Frontal cortex (tissue), 3 donors: ENCODE measurements at regions not wholly inside any gene's neighbourhood (a gene's known extent, or its start where the extent isn't known, plus 50 kb on each side); places are given as distances from the start of the nearest gene placed in this dataset.
"Not testable (repeated sequence)": the region's sequence is repeated elsewhere in the genome, so short reads cannot be mapped to it uniquely, and the experiment has no call there.

Source experiments
- DNase-seq, 2 donors: peaks; one replicate each; pipeline ENCODE4 v3.0.0; 2012; ENCODE audit warnings: low spot score in 2 of 2
- FAIRE-seq: peaks from 2 replicates; lab custom pipeline; 2012; peaks lifted over from hg19 to GRCh38; lab: Jason Lieb, UNC
- donor health status: control.
- donor health status: control.
- donor health status: control.

DNA sequence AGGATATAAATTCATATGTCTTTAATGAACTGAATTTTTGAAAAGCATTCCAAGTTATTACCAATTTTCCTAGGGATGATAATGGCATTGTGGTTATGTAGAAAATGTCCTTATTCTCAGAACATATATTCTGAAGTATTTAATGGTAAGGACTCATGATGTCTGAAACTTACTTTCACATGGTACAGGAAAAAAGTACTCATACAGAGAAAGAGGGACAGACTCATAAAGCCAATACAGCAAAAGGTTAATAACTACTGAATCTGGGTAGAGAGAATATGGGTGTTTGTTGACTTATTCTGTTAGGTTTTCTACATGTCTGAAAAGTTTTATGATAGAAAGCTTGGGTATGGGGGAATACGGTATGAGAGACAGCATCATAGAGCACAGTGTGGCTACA lies 84.3 kb upstream of the SERTAD2 start:
- no peak for FAIRE-seq

DNA sequence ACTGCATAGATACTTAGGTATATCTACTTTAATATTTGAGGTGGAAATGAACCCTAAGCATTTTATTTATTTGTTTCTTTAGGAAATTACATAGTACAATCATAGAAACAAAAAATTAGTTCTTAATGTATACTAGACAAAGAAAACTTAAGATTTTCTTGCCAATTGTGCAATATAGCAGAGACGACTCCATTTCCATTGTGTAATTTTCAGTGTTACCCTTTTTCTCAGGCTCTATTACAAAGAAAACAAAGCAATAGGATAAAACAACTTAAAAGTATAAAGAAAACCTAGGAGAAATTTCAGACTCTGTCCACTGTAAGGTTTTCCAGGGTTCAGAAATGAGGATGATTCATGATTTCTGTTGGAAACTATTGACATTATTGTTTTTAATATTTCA lies 89.0 kb upstream of the SERTAD2 start:
- FAIRE-seq: no peak
- no peak for DNase-seq

More for the DNA sequence above, 84.3 kb upstream of the SERTAD2 start:
- DNase-seq: no peak

DNA sequence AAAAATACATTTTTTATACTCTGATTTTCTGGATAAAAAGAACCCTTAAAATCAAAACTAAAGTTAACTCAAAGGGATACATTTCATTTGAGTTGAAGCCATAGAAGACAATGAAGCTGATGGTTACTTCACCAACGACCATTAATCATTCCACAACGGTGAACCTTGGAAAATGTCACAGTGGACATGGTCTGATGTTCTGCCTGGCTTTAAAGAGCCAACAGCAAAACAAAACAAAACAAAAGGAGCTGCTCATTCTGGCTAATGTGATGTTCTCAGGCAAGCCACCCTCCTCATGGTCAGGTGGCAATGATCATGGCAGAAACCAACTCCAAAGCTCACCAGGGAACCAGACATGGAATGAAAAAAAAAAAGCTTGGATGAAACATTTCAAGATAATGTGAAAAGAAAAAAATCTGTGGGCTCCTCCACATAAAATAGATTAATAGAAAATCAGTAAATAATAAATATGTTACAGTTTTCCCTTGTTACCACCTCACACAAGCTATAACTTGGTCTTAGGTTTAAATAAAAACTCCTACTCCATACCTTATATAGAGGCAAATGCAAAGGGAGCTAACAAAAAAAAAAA lies 90.1 kb upstream of the SERTAD2 start:
- DNase-seq (no peak), FAIRE-seq (no peak)

DNA sequence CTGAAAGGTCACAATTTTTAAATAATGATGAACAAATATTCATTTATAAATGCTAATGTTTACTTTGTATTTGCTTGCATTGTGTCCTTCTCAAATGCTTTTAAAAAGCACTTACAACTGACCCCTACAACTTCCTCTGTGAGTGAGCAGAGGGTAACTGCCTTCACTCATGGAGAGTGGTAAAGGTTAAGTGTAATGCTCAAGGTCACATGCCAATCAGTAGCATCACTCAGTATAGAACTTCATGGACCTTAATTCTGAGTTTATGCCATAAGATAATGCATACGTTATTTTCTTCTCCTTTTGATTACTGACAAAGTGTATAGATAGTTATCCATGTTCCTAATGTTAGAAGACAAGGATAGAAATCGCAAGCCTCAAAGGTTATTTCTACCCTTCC lies 91.8 kb upstream of the SERTAD2 start:
- no peak for DNase-seq
- no peak for FAIRE-seq

DNA sequence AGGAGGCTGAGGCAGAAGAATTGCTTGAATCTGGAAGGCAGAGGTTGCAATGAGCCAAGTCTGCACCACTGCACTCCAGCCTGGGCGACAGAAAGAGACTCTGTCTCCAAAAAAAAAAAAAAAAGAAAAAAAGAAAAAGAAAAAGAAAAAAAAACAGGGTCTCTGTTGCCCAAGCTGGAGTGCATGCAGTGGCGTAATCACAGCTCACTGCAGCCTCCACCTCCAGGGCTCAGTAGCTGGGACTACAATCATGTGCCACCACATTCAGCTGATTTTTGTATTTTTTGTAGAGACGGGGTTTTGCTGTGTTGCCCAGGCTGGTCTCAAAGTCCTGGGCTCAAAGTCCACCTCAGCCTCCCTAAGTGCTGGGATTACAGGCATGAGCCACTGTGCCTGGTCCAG lies 94.0 kb upstream of the SERTAD2 start:
- DNase-seq, FAIRE-seq: not testable (repeated sequence)

DNA sequence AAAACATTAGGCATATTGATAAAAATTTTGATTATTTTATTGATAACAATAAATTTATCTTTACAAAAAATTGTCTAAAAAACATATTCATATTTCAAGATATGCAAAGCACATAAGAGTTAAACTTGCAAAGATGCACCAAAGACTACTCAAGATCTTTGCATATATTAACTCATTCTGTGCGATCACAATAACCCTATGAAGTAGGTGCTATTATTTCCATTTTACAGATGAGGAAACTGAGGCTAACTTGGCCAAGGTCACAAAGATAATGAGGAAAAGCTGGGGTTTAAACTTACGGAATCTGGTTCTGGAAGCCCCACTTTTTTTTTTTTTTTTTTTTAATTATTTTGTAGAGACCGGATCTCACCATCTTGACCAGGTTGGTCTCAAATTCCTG lies 94.4 kb upstream of the SERTAD2 start:
- DNase-seq (no peak), FAIRE-seq (no peak)

DNA sequence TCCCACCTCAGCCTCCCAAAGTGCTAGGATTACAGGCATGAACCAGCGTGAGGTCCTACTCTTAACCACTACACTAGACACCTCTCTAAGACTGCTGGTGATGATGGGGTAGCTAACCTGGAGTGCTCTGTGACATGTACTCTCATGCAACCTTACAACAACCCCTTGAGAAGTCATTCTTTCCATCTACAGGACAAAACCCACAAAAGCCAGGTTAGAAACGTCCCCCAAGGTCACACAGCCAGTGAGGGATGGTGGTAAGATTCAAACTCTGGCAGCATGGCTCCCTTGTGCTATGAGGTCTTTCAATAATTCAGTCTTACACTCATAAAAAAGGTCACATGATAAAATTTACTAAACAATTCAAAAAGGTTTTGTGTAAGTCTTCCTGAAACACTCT lies 94.8 kb upstream of the SERTAD2 start:
- FAIRE-seq (no peak), DNase-seq (no peak)

DNA sequence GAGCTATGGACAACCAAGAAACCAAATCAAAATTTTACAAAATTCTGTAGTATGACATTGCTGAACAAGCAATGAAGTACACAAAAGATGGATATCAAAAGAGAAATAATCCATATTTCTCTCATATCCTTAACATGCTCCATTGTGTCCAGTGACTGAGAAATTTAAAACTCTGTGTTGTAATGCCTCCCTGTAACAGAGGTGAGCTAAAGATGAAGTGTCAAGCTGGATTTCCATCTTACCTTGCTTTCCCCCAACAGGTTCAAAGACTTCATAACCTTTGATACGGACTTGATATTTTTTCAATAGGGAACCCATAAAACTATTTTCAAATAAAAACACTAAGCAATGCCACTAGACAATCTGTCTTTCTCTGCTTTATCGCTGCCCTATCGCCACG lies 95.7 kb upstream of the SERTAD2 start:
- no peak for DNase-seq
- FAIRE-seq: no peak

DNA sequence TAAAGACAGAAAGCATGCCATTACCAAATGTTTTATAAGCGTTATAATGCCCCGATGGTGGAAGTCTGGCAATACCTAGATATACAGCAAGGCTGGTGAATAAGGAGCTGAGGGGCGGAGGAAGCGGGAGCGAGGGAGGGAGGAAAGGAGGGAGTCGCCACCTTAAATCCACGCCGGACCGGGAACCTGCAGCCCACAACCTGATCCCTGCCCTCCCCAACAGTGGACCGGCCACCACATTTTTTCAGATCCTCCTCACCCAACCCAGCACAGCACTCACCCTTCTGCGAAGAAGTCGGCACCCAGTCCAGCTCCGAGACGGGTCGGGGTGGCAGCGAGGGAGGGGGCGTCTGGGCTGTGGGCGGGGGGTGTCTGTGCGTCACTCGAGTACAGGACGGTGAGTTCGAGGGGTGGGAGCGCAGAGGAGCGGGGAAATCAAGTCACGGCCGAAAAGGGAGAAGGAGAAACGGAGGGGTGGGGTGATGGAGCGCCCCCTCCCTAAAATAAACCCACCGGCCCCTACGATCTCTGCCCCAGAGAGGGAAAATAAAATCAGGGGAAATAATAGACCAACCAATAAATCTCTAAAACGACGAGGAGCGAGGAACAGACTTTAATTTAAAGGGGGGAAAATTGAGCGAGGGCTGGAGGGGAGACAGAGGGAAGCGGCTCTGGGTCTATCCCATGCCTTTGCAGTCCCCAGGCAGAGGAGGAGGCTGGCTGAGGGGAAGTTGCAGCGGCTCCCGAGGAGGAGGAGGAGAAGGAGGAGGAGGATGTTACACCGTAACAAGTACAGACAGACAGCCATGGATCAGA lies 96.5 kb upstream of the SERTAD2 start:
- no peak for FAIRE-seq
- peak; percentile 16 to 20 for DNase-seq

DNA sequence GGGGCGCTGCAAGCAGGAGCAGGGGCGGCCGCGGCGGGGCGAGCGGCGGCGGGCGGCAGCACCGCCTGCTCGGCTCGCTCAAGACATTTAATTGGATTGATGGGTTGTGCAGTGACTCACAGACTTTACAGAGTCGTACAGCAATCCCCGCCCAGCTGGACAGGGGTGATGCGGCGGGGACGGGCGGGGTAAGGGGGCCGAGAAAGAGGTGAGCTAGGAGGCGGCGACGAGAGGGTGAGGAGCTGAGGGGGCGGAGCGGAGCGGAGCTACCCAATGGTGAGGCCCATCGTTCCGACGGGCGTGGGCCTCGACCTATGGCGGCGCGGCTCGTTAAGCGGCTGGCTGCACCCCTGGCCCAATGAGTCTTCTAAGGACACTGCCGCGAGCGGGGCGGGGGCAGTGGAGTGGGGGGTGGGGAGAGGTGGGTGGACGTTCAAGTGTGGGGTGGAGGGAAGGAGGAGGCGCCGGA lies 97.1 kb upstream of the SERTAD2 start:
- peak in 1 of 2 donors; percentile 96 for DNase-seq
- no peak for FAIRE-seq

DNA sequence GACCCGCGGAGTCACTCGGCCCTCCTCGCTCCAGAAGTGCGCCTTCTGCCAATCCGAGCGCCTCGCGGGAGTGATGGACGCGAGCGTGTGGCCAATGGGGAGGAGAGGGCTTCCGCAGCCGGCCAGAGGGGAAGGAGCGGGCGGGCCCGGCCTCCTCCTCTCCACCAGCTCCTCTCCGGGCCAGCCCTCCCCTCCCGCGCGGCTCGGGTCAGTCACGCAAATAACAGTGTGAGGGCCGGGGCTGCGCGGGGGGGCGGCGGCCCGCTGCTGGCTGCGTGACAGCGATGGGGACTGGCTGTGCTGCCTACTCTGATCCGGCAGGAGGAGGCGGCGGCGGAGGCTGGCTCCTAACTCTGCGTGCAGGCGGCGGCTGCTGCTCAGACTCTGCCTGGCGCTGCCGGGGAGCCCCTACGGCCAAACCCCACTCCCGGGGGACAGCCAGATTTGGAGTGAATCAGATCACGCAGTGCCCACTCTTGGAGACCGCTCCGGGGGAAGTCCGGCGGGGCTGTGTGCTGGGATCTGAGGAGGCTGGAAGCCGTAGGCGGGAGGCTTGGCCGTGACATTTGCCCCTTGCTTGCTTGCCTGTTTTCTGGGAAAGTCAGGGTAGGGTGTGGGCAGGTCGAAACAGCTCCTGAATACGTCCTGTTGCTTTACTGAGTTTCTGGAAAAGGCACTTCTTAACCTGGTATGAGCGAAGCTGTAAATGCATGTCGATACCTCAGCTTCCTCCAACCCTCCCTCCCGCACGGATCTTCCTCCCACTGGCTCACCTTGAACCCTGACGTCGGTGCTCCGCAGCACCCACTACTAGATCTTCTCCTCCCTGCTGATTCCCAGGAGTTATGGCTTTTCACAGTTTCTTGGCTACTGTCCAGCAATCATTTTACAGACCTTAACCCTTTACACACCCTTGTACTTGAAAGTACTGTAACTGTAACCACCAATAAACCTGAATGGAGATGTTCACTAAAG lies 97.9 kb upstream of the SERTAD2 start:
- peak in 1 of 2 donors; percentile 95 for DNase-seq
- FAIRE-seq: no peak

DNA sequence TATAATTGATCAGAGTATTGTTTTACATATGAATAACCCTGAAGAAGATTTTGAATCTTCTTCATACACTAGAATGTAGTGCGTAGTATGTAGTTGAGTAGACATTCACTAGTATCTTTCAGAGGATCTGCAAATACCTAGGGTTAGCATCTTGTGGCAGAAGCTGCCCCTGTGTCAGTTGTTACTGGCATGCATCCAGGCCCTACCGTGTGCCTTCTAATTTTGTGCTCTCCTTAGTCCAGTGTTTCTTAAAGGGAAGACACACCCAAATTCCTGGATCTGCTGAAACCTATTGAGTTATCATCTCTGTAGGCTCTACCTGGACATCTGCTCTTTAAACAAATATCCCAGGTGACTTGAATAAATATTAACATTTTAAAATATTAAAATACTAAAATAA lies 99.7 kb upstream of the SERTAD2 start:
- DNase-seq (no peak), FAIRE-seq (no peak)

DNA sequence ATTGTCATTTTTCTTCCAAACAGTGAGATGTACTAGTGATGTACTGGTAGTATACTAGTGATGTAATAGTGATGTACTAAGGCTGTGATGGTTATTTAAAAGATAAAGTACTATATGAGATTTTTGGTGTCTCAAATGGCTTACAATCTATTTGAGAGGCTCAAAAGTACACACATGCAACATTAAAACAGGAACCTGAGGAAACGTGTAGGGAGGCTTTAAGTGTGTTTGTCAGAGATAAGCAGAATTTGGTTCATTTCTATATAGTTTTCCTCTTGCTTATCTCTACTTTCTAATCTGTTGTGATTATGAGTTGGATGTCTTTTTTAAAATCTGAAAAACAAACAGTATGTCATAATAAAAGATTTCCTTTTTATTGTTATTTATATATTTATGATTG lies 100.9 kb upstream of the SERTAD2 start:
- no peak for FAIRE-seq
- no peak for DNase-seq

DNA sequence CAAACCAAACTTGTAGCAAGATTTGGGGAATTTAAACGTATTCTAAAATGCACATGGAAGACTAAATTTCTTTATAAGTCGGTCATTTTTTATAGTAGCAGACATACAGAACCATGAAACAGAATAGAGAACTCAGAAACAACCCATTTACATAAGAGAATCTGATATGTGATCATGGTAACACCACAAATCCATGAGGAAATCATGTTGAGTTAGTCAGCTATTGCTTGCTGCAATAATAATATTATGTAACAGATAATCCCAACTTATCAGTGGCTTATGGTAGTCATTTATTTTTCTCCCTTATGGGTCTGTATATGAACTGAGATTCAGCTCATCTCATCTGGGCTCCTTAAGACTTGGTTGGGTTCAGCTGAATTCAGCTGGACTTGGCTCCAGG lies 103.4 kb upstream of the SERTAD2 start:
- FAIRE-seq (no peak), DNase-seq (no peak)

DNA sequence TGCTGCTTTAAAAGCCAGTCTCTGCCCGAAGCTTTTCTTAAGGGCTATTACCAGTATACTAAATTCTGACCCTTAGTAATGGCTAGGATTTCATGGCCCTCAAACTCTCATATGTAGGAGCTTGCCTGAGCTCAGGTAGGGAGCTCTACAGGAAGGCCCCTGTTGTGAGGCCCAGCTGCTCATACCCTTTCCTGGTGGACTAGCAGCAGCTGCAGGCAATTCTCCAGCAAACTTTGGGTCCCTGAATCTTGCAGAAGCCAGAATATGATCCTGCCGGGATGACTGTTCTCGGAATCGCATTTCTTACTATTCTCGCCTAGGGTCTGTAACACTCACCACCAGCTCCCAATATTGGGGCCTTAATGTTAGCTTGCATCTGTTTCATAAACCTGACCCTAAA lies 106.4 kb upstream of the SERTAD2 start:
- no peak for DNase-seq
- no peak for FAIRE-seq

DNA sequence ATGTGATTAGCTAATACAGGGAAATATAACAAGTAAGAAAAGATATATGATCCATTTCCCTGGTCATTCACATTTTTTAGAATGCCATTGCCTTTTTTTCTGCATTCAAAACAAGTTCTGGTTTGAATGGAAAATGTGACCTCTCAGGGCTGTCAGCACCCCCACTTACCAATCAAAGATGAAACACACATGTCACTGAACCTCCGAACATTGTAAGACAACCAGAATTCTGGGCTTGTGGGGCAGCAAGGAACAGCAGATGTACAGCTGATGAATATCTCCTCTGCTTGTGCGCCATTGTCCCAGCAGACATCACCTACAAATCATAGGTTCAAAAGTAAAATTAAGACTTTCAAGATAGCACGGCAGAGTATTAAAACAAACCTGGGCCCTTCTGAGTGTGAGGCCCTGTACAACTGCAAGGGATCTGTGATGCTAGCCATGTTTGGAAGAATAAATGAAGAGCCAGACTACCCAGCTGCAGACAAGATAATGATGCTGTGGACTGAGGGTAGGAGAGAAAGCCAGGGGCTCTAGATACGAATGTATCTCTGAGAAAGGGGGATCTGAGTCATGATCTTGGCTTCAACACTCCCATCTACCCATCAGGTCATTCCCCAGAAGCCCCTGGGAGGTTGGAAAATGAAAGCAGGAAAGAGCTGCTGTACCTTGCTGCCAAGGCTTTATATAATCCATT lies 108.7 kb upstream of the SERTAD2 start:
- no peak for FAIRE-seq

DNA sequence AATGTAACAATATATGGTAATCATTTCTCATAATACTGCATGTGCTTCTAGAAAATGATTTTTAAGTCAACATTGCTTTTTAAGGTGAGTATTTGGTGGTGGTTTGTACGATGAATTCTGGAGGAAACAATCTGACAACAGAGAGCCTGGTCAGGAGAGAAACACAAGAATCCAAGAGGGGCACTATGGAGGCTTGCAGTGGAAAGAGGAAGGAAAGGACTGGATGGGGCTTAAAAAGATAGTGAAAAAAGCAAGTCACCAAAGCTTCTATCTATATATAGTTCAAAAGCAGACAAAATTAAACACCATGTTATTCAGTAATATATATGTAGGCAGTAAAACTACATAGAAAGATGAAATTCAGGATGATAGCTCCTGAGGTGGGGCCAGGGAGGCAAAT lies 109.4 kb upstream of the SERTAD2 start:
- FAIRE-seq (no peak), DNase-seq (no peak)

More for the DNA sequence above, 108.7 kb upstream of the SERTAD2 start:
- DNase-seq: no peak

DNA sequence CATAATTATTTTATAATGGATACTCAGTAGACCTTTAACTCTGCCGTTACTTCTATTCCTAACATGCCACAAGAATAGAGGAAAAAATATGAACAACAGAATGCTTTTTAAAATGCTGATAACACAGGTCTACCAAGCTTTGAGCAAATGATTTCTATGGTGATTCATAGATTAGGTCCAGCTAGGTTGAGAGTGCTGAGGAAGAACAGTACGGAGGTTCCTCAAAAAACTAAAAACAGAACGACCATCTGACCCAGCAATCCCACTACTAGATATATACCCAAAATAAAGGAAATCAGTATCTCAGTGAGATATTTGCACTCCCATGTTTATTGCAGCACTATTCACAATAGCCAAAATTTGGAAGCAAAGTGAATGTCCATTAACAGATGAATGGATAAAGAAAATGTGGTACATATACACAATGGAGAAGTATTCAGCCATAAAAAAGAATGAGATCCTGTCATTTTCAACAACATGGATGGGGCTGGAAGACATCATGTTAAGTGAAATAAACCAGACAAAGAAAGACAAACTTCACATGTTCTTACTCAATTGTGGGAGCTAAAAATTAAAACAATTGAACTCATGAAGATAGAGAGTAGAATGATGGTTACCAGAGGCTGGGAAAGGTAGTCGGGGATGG lies 111.6 kb upstream of the SERTAD2 start:
- no peak for DNase-seq
- FAIRE-seq: no peak
